ENCODE measurements at regions not wholly inside any gene's neighbourhood (a gene's known extent, or its start where the extent isn't known, plus 50 kb on each side); places are given as distances from the start of the nearest gene placed in this dataset.

DNA sequence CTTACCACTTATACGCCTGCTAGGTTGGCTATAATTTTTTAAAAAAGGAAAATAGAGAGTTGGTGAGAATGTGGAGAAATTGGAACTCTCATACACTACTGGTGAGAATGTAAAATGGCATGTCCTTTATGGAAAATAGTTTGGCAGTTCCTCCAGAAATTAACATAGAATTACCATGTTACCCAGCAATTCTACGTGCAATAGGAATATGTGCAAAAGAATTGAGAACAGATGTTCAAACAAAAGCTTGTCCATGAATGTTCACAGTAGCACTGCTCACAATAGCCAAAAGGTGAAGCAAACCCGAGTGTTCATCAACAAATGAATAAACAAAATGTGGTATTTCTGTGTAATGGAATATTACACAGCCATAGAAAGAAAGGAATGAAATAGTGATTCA lies 592.2 kb downstream of the DHX35 start:
- ATAC-seq = no peak

DNA sequence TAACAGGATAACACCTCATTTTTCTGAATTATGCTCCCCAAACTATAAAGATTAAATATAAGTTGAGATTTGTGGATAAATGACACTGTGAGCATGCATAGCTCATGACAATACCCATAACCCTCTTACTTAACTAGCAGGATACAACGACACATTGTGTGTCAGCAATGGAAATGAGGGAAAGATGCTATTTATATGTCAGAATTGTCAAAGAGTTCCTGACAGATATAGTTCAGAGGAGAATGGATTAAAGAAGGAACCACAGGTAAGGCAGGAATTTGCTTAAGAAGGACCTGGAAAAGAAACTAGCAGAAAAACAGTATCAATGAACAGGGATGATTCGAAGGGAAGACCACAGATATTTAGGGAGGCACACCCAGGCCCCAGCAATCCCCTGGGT lies 591.0 kb downstream of the DHX35 start:
- DNase-seq (no peak), ATAC-seq (no peak)

More for the DNA sequence above, 592.2 kb downstream of the DHX35 start:
- DNase-seq = no peak

DNA sequence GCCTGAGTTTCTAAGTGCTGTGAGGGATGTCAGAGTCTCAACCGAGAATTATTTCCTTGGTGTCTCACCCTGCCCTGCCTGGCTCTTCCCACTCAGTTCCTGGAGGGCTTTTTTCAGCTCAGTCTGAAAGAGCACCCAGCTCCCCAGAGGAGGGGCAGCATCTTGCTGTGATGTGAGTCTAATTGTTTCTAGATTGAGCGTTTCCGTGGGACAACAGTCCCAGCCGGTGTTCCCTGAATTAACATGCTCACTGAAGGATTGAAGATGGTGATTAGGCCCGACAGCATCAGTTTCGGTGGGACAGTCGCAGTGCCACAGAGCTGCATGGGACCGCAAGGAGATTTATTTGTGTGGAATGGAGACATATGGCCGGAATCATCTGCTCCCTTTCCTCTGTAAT lies 587.6 kb downstream of the DHX35 start:
- ATAC-seq (no peak), DNase-seq (no peak)

DNA sequence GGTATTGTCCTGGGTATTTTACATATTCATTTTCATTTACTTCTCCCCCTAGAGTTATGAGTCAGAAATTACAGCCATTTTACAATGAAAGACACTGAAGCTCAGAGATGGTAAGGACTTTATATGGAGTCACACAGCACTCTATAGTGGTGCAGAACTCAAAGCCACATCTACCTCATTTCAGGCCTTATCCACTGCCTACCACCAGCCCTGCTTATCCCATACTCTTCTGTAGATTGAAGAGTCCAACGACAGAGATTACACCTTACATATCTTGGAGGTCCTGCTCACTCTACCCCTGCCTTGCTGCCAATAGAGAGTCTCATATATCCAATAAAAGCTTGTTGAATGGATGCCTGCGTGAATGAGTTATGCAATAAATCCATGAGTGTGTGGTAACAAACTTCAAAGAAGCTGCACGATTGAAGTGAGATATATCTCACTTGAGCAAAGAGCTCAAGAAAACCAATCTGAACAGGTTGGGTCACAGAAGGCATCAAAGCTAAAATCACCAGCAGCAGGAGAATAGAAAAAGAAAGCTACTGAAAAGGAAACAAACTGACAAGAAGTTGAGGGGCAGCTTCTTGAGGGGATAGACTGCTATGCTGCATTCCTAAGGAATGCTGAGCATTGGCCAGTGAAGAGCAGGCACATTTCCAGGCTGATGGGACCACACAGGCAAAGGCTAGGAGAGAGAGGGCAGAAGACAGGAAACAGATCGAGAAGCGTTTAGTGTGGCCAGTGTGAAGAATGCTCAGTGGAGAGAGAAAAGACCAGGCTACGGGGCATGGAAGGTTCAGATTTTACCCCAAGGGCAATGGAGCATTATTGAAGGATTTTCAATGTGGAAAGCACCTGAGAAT lies 585.6 kb downstream of the DHX35 start:
- DNase-seq = no peak

DNA sequence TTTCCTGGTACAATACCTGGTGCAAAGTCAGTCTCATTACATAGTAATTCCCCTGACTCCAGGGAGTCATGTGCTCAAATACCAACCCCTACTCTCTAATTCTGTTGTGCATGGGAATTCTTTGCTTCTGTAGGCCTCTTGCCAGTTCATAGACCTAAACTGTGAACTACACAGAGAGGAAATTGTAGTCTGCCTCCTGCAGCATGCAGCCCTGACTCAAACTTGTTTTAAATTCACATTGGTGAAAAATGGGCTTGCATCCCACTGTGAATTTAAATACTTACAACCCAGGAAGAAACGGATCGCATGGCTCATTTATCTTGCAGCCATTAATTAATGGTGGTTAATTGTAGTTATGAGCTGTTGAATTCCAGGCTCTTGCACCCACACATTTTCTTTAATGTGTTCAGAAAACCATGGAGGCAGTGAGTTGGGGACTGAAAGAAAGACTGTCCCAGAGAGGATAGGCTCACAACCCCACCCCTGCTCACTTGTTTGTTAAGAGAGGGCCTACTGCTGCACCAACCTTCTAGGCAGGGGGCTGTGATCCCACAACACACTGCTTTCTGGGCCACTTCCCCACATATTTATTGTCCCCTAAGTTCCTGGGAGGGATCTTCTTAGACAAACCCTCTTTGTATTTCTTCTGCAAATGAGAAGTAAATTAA lies 579.1 kb downstream of the DHX35 start:
- ATAC-seq (no peak), DNase-seq (no peak)

More for the DNA sequence above, 585.6 kb downstream of the DHX35 start:
- ATAC-seq = no peak

DNA sequence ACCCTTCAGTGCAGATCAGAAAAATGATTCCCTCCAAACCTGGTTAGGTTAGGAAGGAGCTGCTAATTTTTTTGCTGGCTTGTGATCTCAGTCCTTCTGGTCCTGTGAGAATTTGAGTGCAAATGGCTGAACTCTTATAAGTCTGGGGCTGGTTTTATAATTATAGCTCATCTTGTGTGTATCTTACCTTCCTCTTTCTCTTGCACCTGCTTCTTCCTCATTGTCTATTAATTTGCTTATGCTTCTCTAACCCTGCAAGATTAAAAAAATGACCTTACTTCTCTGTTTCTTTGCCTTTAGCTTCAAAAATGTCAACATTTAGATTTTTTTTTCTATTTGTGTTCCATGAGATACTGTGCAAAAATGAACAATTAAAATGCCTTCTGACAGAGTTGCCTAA lies 576.2 kb downstream of the DHX35 start:
- DNase-seq (no peak), ATAC-seq (no peak)

DNA sequence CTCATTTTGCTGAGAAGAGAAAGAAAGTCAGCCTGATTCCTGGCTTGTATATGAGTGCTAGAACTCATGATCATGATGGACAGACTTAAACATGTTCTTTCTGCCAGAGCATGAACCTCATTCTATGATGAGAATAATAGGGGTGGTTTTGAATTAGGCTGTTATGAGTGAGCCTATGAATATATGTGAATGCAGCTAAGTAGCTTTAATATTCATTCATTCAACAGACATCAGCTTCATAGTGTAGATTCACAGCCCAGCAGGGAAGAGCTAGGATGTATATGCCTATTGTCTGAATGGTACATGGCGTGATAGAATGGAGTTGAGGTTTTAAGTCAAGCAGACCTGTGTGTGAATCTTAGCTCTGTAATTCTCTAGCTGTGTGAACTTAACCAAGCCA lies 573.2 kb downstream of the DHX35 start:
- ATAC-seq (no peak), DNase-seq (no peak)

DNA sequence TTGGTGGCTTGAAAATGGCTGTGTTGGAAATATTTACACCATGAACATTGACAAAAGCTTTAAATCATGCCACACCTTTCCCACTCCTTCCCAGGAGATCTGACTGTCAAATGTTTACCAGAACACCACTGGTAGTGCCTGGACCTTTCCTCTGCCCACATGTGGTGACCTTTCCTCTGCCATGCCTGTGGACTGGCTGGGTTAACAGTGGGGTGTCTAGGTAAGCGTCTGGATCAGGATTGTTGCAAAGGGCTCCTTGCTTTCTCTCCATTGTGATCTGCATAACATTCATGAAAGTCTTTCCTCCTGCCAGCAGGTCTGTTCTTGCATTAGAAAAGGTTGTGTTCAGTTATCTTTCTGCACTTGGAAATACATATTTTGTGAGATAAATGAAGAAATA lies 572.7 kb downstream of the DHX35 start:
- ATAC-seq (no peak), DNase-seq (no peak)

DNA sequence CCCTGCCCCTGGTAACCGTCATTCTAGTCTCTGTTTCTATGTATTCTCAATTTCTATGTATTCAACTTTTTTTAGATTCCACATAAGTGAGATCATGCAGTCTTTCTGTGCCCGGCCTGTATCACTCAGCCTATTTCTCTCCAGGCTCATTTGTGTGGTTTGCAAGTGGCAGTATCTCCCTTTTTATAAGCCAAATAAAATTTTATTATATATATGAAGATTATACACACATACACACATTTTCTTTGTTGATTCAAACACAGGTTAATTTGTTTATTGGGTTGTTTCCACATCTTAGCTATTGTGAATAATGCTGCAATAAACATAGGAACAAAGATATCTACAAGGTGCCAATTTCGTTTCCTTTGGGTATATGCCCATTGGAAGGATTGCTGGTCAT lies 571.7 kb downstream of the DHX35 start:
- DNase-seq = no peak
- no peak for ATAC-seq

DNA sequence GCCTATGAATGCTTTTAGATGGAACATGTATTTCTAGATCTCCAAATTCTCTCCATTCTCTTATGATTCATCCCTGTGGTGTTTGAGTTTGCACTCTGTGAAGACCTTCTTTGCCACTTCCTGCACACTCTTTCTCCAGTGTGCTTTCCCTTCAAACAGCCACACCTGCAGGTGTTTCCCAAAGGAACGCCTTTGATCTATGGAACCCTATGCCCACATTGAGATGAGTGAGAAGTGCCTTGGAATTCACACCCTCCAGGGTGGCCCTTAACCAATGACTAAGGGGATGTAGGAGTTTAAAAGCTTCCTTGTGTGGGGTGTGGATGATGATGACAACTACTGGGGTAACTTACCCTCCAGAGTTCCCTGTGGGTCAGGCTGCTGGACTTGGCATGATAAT lies 570.1 kb downstream of the DHX35 start:
- DNase-seq (no peak), ATAC-seq (no peak)

DNA sequence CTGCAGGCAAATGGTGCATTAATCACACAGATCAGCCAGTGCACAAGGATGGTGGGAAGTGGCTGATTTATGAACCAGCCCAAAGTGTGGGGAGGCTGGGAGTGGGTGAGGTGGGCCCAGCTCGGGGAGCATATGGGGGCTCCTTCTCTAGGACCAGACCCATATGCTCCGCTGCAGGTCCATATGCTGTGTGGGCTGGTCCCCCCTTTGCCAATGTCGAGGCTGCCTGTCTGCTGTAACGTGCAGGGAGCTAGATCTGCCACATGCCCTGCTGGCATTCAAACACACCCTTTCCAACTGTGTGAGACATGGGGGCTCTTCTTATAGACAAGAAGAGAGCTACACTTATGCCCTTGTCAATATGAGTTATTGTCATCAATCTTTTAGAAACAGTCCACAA lies 566.3 kb downstream of the DHX35 start:
- DNase-seq (no peak), ATAC-seq (no peak)

DNA sequence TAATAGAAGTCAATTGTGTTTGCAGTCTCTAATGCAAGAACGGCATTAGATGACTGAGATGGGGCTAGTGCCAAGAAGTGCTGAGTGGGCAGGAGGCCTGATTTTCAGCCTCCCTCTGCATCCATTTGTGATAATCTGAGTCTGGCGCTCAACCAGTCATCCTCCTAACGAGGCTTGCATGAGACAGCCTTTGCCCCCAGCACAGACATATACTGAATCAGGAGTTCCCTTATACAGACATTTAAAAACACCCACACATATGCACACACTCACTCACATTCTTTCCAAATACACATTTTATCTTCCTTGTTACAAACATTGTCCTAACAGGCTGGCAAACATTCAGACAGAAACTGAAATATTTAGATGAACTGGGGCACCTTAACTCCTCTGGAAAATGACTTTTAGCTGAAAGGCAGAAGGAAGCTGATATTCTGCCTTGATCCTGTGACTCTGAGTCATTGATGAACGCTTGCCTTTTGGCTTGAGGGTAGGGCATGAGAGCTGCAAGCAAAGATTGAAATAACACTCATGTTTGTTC lies 562.3 kb downstream of the DHX35 start:
- ATAC-seq = no peak
- DNase-seq = no peak

DNA sequence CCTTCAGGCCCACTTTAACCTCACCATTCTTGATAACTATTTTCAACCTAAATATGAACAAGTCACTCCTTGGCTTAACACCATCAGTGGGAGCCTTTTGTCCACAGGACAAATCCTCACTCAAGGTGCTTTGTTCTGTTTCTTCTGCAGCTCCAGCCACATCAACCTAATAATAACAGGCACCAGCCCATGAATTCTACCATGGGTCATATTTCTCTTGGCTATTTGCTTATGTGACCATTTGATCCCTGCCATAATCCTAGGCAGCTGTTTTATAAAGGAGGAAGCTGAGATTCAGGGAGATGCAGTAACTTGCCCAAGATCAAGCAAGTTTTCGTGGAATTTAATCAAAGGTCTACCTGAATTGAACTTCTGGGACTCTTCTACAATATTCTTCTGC lies 561.3 kb downstream of the DHX35 start:
- ATAC-seq (no peak), DNase-seq (no peak)

DNA sequence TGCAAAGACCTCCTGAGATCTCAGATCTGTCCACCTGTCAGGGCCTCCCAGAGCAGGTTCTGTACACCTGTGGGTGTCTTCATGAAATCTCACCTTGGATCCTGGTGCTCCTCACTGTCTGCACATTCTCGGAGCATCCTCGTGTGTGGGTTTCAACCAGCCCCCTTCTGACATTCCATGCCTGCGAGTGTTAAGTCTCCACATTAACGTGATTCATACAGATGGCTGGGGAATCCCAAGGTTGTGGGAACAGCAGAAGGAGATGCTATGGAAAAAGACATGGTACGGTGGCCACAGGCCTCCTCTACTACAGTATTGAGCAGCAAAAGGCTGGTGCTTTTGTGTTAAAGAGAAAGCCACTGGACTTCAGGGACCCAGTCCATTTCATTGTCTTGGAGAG lies 556.5 kb downstream of the DHX35 start:
- DNase-seq (no peak), ATAC-seq (no peak)

DNA sequence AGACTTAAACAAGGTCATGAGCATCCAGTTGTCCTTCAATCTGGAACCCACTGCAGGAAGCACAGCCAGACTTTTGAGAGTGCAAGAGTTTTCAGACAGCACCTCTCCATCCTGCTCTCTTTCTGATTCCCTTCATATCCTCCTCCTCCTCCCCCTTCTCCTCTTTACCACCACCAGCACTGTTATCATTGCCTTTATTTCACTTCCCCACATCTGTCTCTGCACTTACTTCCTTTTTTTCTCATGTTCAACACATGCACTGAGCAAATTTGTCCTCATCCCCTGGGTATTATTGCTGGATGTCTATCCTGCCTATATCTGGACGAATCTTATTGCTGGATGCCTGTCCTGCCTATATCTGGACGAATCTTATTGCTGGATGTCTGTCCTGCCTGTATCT lies 554.8 kb downstream of the DHX35 start:
- DNase-seq = no peak
- no peak for ATAC-seq

DNA sequence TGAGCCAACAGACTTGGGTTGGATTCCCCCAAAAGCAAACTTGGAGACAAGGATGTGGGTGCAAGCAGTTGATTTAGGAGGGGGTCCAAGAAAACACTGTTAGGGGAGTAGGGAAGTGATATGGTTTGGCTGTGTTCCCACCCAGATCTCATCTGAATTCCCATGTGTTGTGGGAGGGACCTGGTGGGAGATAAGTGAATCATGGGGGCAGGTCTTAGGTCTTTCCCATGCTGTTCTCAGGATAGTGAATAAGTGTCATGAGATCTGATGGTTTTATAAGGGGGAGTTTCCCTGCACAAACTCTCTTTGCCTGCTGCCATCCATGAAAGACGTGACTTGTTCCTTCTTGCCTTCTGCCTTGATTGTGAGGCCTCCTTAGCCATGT lies 542.6 kb downstream of the DHX35 start:
- no peak for DNase-seq
- no peak for ATAC-seq

DNA sequence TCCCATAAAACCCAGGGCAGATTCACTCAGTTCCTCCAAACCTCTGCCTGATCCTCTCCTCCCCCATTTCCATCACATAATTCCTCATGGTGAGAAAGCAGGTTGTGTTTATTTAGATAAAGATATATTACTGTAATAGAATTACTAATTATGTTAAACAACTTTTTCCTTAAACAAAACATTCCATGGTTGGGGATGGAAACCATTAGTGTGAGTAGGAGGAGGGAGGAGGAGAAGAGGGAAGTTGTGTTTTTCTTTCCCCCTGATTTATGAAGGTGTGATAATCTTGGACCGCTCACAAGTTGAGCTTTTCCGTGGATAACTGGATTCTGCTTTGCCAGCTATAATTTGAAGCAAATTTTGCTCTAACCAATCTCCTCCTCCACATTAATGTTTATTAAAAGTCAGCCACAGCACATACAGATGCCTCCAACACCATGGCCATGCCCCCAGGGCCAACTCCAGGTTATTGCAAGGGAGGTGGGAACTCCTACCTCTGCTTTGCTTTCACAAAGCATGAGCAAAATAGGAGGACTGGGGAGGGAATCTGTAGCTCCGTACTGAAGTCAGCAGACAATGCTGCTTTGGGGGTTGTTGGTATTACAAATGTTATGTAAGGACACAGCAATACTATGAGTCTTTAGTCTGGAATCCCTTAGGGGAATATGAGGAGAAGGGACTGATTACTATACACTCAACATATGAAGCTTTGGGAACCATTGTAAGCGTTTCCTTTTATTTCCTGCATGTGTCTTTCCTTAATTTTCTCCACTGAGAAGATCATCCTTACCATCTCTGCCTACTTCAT lies 542.0 kb downstream of the DHX35 start:
- ATAC-seq (no peak), DNase-seq (no peak)

DNA sequence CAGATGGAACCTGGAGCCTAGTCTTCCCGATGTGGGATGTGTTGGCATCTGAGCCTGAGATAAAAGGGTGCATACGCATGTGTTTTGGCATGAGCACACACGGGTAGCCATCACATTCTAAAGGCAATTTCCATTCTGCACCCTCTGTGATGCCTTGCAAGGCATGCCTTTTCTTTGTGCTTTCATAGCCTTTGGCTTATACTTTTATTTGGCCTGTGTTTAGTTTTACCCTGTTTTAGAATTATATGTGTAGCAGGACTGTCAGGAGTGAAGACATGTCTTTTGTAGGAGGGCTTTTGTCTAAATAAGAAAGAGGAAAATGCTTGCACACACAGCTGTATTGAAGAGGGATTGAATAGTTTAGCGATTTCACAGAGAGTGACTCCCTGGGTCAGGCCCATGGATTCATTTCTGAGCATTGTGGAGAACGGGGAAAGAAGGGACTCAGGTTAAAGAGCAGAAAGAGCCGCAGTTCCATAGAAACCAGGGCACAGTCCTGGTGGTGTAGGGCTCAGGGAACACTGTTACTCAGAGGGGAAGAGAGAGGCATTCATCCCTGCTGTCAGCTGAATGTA lies 530.2 kb downstream of the DHX35 start:
- ATAC-seq (no peak), DNase-seq (no peak)

DNA sequence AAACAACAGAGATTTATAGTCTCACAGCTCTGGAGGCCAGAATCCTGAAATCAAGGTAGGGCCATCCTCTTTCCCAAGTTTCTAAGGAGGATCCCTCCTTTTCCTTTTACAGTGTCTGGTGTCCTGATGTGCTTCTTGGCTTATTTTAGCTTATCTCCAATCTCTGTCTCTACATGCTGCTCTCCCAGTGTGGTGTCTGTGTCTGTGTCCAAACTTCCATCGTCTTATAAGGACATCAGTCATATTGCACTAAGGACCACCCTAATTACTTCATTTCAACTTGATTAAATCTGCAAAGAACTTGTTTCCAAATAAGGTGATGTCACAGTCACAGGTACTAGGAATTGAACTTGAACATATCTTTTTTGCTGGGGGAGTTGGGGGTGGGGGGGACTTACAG lies 529.6 kb downstream of the DHX35 start:
- no peak for ATAC-seq
- no peak for DNase-seq

DNA sequence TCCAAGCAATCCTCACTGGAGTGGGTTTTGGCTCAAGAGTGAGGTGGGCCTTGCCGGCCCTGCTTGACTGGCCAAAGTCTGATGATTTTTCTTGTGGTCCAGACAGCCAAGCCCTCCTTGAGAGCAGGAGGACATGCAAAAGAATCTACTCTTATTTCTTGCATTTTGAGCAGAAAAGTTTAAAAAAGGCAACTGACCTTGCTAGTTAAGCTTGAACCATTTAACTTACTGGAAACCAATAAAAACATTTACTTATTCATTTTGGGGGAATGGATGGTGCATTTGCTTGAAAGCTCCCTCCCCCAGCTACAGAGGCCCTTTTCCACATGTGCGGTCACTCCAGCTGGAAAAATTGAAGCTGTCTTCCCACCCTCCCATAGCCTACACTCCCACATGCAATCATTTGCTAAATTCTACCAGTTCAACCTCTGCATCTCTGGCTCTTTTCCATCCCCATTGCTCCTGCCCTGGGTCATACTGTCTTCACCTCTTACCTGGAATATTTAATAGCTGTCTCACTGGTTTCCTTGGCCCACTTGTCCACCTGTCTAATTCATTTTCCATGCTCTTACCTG lies 527.9 kb downstream of the DHX35 start:
- DNase-seq (no peak), ATAC-seq (no peak)

DNA sequence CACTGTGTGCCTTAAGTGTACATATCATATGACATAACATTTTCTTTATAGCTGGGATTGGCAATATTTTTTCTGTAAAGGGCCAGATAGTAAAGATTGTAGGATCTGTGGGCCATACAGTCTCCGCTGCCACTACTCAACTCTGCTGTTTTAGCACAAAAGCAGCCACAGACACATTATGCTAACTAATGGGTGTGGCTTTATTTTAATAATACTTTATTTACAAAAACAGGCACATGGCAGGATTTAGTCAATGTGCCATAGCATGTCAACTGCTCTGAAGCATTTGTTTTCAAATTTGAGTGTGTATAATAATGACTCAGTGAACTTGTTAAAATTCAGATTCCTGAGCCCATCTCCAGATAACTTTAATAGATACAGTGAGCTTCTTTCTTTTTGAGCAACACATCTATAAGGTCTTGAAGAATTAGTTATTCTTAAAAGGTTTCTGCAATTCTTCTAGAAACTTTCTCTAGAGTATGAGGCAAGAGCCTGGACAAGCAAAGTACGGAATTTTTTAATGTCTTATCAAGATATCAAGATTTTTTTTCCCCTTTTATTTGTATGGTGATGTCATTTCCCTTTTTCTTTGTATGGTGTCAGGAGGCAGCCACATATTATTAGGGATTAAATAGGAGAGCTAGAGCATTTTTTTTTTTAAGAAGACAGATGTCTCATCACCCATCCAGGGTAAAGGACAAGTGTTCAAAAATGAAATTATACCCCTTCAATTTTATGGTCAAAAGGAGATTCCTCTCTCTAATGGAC lies 518.3 kb downstream of the DHX35 start:
- DNase-seq (no peak), ATAC-seq (no peak)
